ENCODE measurements at regions not wholly inside any gene's neighbourhood (a gene's known extent, or its start where the extent isn't known, plus 50 kb on each side); places are given as distances from the start of the nearest gene placed in this dataset.

GRCh38 chr3:181264486-181264885, 274.9 kb upstream of the DNAJC19 start (continued):
- no peak for TF ChIP-seq ZNF462 (CRISPR knock-in tag; IDR thresholded peaks at IDR 0.05)
- no peak for TF ChIP-seq ZNF114 (CRISPR knock-in tag; IDR thresholded peaks at IDR 0.05)
- no peak for TF ChIP-seq NANOG (IDR thresholded peaks at IDR 0.05; ENCODE audit: borderline replicate concordance)
- TF ChIP-seq POLR2AphosphoS5 (IDR thresholded peaks at IDR 0.05; ENCODE audit: low read depth) = no peak
- TF ChIP-seq EZH2 (IDR thresholded peaks at IDR 0.05; ENCODE audit: low read depth, unreplicated experiment) = no peak
- TF ChIP-seq ZNF331 (CRISPR knock-in tag; IDR thresholded peaks at IDR 0.05; ENCODE audit: low read depth) = no peak
- no peak for TF ChIP-seq JUNB (IDR thresholded peaks at IDR 0.05; ENCODE audit: unreplicated experiment)

- no peak for ATAC-seq
- Histone ChIP-seq H3K79me2 (replicated peaks; ENCODE audit: insufficient read depth) (no peaks in the 10 kb centered on the region), H3K27me3 (ENCODE audit: insufficient read depth) (no peaks in the 10 kb centered on the region), H3K36me3 (ENCODE audit: insufficient read depth) (no peaks in the 10 kb centered on the region), H3K4me3 (no peak overlapping the region), H4K20me1 (replicated peaks; ENCODE audit: insufficient read depth) (no peaks in the 10 kb centered on the region), H3F3A (replicated peaks; ENCODE audit: low read depth) (no peaks in the 10 kb centered on the region), H3K9me2 (ENCODE audit: insufficient read depth) (no peaks in the 10 kb centered on the region), H2AFZ (no peak overlapping the region), H3K27ac (ENCODE audit: low read depth) (no peak overlapping the region), H3K4me1 (ENCODE audit: insufficient read depth) (peaks cover 15% of the 10 kb centered on the region; the same call in 1 of the 2 replicates), H3K4me2 (no peak overlapping the region)
- H3K4me3 Mint-ChIP-seq = no peak overlapping the region
- no peaks in the 10 kb centered on the region for H3K36me3 Mint-ChIP-seq (ENCODE audit: low read depth)
- peaks cover 21% of the 10 kb centered on the region for H3K4me1 Mint-ChIP-seq
- no peak overlapping the region; the same call in 1 of the 2 replicates for H3K27ac Mint-ChIP-seq
- no peaks in the 10 kb centered on the region for H3K9me3 Mint-ChIP-seq
- DNase-seq (ENCODE audit: low spot score) = no peak
- no peak for TF ChIP-seq EZH2phosphoT487 (IDR thresholded peaks at IDR 0.05; ENCODE audit: unreplicated experiment)
- no peak for TF ChIP-seq ZNF462 (CRISPR knock-in tag; IDR thresholded peaks at IDR 0.05)
- no peak for TF ChIP-seq ZNF331 (CRISPR knock-in tag; IDR thresholded peaks at IDR 0.05; ENCODE audit: low read depth)
- no peak for TF ChIP-seq ETS1 (IDR thresholded peaks at IDR 0.05)
- no peaks in the 10 kb centered on the region for H3K27me3 Mint-ChIP-seq (ENCODE audit: insufficient read depth, low read depth, poor library complexity)
Observed at GRCh38 chr3:181253796-181254195, 264.3 kb upstream of the DNAJC19 start.

Data from GM23338 (cell line).